AG09319 (cell line): ENCODE measurements at regions not wholly inside any gene's neighbourhood (a gene's known extent, or its start where the extent isn't known, plus 50 kb on each side); places are given as distances from the start of the nearest gene placed in this dataset.
"Not testable (repeated sequence)": the region's sequence is repeated elsewhere in the genome, so short reads cannot be mapped to it uniquely, and the experiment has no call there.

Experiments used
- DNase-seq: peaks from one replicate; pipeline ENCODE4 v3.0.0-alpha.2; 2010; ENCODE audit warnings: low read depth; ENCODE audit errors: extremely low read depth
- CTCF ChIP-seq: IDR thresholded peaks from 2 replicates; pipeline ENCODE4 v1.5.1; 2011; ENCODE audit warnings: low read depth, mild to moderate bottlenecking, inconsistent platforms, low read length, moderate library complexity

- DNase-seq, result no peak
- no peak for TF ChIP-seq CTCF
Observed at GRCh38 chr4:57355101-57355665, 245.0 kb upstream of the IGFBP7 start.

DNA sequence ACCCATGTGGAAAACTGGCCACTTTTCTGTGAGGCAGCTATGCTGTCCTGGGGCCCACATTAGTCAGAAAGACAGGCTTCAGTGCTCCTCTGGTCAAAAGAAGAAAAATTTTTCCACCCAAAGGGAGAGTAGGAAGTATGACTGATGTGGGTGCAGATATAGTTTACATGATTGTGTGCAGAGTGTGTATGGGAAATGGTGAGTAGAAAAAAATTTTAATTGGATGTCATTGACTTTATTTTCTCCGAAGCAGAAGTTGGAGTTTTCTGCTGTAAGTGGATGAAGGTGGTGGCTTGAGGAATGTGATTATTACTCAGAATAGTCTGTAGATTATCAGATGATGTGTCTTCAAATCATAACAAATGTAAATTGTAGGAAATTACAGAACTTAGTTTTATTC lies 241.5 kb upstream of the IGFBP7 start:
- DNase-seq, result no peak
- TF ChIP-seq CTCF, result no peak

DNA sequence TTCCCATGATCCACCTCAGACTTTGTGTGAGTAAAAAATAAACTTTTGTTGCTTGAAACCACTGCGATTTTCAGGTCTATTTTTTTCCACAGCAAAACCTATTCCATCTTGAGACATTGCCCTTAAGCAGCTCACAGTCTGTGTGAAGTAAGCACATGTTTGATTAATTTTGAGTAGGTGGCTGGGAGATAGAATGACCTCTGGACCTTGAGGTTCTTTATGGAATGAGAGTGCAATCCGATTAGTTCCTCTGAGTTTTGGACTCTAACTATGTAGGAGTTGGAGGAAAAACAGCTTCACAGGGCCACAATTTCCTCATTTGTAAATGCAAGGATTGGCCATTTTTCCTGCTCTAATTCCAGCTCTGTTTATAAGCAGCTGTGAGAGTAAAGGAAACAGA lies 234.1 kb upstream of the IGFBP7 start:
- TF ChIP-seq CTCF, result no peak
- no peak for DNase-seq

GRCh38 chr4:57342411-57342810 lies 232.2 kb upstream of the IGFBP7 start:
- DNase-seq, result no peak
- TF ChIP-seq CTCF, result no peak

DNA sequence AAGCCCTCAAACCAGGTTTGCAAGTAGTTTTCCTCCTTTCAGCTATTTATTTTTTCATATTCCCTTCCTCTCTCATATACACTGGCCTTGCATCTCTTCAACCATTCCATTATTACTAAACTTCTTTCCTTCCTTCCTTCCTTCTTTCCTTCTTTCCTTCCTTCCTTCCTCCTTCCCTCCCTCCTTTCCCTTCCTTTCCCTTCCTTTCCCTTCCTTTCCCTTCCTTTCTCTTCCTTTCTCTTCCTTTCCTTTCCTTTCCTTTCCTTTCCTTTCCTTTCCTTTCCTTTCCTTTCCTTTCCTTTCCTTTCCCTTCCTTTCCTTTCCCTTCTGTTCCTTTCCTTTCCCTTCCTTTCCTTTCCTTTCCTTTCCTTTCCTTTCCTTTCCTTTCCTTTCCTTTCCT lies 228.7 kb upstream of the IGFBP7 start:
- not testable (repeated sequence) for DNase-seq

DNA sequence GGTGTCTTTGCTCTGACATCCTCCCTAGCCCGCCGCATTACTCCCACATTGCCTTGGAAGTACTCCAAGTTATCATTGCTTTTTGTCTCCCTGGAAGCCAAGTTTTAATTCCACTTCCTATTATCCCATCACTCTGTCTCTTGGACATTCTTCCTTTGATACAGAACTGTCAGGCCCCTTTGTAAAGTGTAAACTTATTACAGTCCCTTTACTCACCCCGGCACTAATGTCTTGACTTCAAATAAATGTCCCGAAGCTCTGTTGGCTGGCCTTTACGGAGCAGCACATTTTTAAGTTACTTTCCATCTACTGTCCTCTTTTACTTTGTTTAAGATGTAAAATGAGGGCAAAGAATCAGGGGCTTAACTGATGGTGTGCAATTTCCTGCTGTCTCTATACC lies 223.5 kb upstream of the IGFBP7 start:
- TF ChIP-seq CTCF, result no peak
- DNase-seq, result no peak

GRCh38 chr4:57331959-57332358 lies 221.8 kb upstream of the IGFBP7 start:
- DNase-seq, result no peak
- TF ChIP-seq CTCF, result no peak

DNA sequence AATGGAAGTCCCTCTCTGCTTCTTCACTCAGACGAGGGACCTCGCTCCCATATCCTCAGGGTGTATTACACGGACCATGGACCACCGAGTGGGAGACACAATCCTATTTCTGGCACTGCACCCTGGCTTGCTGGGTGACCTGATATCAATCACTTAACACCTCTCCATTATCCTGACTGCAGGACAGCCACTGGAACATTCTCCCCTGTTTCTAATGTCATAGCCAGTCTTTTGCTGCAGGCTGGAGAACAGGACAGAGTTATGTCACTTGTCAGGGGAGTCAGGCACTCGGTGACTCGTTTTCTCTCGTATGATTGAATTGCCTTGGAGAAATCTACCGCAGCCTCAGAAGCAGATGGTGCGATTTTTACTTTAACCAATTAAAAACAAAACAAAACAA lies 219.1 kb upstream of the IGFBP7 start:
- no peak for DNase-seq
- TF ChIP-seq CTCF, result no peak
